Stomach smooth muscle (tissue), 2 donors: ENCODE measurements at regions not wholly inside any gene's neighbourhood (a gene's known extent, or its start where the extent isn't known, plus 50 kb on each side); places are given as distances from the start of the nearest gene placed in this dataset.
A peak's percentile ranks its signal among the peaks of the same experiment; 100 is the strongest.

ENCODE experiments used
- H3K27ac ChIP-seq: one replicate; pipeline ENCODE4 v1.7.0; 2013; ENCODE audit warnings: mild to moderate bottlenecking, low read length, inconsistent platforms
- H3K27me3 ChIP-seq, 2 donors: one replicate each; pipeline ENCODE4 v1.7.0; 2013; ENCODE audit warnings: low read length in 2 of 2; ENCODE audit not compliant: insufficient read depth in 2 of 2, control insufficient read depth in 1 of 2
- H3K36me3 ChIP-seq, 2 donors: one replicate each; pipeline ENCODE4 v1.7.0; 2013; ENCODE audit warnings: low read length in 2 of 2; ENCODE audit not compliant: control insufficient read depth in 2 of 2, insufficient read depth in 2 of 2
- H3K4me1 ChIP-seq: one replicate; pipeline ENCODE4 v1.7.0; 2013; ENCODE audit warnings: low read length; ENCODE audit not compliant: control insufficient read depth, insufficient read depth
- H3K4me3 ChIP-seq, 2 donors: one replicate each; pipeline ENCODE4 v1.7.0; 2013; ENCODE audit warnings: low read length in 2 of 2
- H3K9ac ChIP-seq, 2 donors: one replicate each; pipeline ENCODE4 v1.7.0; 2013; ENCODE audit warnings: low read length in 2 of 2, mild to moderate bottlenecking in 1 of 2
- H3K9me3 ChIP-seq, 2 donors: one replicate each; pipeline ENCODE4 v1.7.0; 2013; ENCODE audit warnings: low read length in 2 of 2; ENCODE audit not compliant: control insufficient read depth in 2 of 2
- donor health status: healthy.
- donor health status: Pancreatic carcinoma.

- Histone ChIP-seq H3K9ac (no peak overlapping the region), H3K4me1 (peaks cover 4% of the 10 kb centered on the region), H3K36me3 (no peaks in the 10 kb centered on the region), H3K27me3 (no peaks in the 10 kb centered on the region), H3K9me3 (no peaks in the 10 kb centered on the region), H3K27ac (no peak overlapping the region), H3K4me3 (no peak overlapping the region)
These were observed 512.3 kb upstream of the MPDZ start for GRCh38 chr9:13791816-13792215.

- Histone ChIP-seq H3K4me1 (peaks cover 4% of the 10 kb centered on the region), H3K9ac (no peak overlapping the region), H3K4me3 (no peak overlapping the region), H3K27ac (no peak overlapping the region), H3K27me3 (no peaks in the 10 kb centered on the region), H3K9me3 (no peaks in the 10 kb centered on the region), H3K36me3 (no peaks in the 10 kb centered on the region)
These were observed 510.6 kb upstream of the MPDZ start for GRCh38 chr9:13790055-13790454.

GRCh38 chr9:13787234-13787833 lies 507.8 kb upstream of the MPDZ start:
- Histone ChIP-seq H3K4me1 (peaks cover 4% of the 10 kb centered on the region), H3K9me3 (no peaks in the 10 kb centered on the region), H3K36me3 (no peaks in the 10 kb centered on the region), H3K27ac (peak overlapping the region; percentile 64), H3K4me3 (peak overlapping the region; percentile 10 to 67), H3K9ac (peak overlapping the region in 1 of 2 donors; percentile 55), H3K27me3 (no peaks in the 10 kb centered on the region)

GRCh38 chr9:13786711-13787110 lies 507.2 kb upstream of the MPDZ start:
- Histone ChIP-seq H3K9ac (no peak overlapping the region), H3K4me1 (peaks cover 4% of the 10 kb centered on the region), H3K9me3 (no peaks in the 10 kb centered on the region), H3K4me3 (no peak overlapping the region), H3K27ac (peak overlapping the region; percentile 64), H3K27me3 (no peaks in the 10 kb centered on the region), H3K36me3 (no peaks in the 10 kb centered on the region)

GRCh38 chr9:13786131-13786530 lies 506.6 kb upstream of the MPDZ start:
- no peak overlapping the region for H3K4me3 ChIP-seq
- H3K27ac ChIP-seq, result no peak overlapping the region

DNA sequence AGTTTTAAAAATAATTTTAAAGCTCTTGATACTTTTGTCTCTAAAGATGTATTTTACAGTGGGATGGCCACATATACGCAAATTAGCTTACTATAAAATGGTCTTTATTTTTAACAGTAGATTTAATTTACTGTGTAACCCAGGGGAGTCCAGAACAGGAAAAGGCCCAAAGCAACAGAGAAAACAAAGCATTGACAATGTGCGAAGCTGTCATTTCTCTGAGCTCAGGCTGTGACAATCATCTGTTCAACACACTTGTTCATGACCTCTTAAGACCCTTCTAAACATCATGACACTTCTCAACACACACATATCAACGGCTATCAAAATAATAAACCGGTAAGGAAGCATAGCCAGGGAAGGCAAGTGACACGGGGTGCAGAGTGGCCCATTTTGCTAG lies 499.6 kb upstream of the MPDZ start:
- no peaks in the 10 kb centered on the region for H3K27me3 ChIP-seq
- H3K4me1 ChIP-seq, result no peaks in the 10 kb centered on the region
- H3K9me3 ChIP-seq, result no peaks in the 10 kb centered on the region
- H3K36me3 ChIP-seq, result no peaks in the 10 kb centered on the region
- H3K27ac ChIP-seq, result no peak overlapping the region
- no peak overlapping the region for H3K4me3 ChIP-seq
- H3K9ac ChIP-seq, result no peak overlapping the region

More at GRCh38 chr9:13786131-13786530, 506.6 kb upstream of the MPDZ start:
- no peaks in the 10 kb centered on the region for H3K9me3 ChIP-seq
- no peak overlapping the region for H3K9ac ChIP-seq
- H3K27me3 ChIP-seq, result no peaks in the 10 kb centered on the region
- H3K4me1 ChIP-seq, result peaks cover 4% of the 10 kb centered on the region
- H3K36me3 ChIP-seq, result no peaks in the 10 kb centered on the region

DNA sequence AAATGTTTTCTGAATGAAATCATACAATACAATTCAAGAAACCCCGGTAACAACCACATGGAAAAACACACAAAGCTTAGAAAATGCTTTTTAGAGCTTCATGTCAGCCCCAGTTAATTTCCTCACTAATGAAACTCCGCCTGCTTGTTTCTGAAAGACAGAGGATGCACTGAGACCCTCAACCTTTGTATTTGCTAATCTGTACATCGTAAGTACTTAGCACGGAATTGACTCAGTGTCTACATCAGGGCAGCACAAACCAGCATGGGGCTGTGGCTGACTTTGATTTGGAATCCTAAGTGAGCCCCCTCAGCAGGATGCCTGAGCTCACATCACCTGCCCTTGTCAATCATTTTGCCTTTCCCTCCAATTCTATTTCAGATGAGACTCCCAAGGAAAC lies 499.1 kb upstream of the MPDZ start:
- H3K27me3 ChIP-seq, result no peaks in the 10 kb centered on the region
- H3K9me3 ChIP-seq, result no peaks in the 10 kb centered on the region
- H3K36me3 ChIP-seq, result no peaks in the 10 kb centered on the region
- no peak overlapping the region for H3K4me3 ChIP-seq
- H3K4me1 ChIP-seq, result no peaks in the 10 kb centered on the region
- H3K27ac ChIP-seq, result no peak overlapping the region
- no peak overlapping the region for H3K9ac ChIP-seq

GRCh38 chr9:13770956-13771355 lies 491.5 kb upstream of the MPDZ start:
- Histone ChIP-seq H3K27me3 (no peaks in the 10 kb centered on the region), H3K27ac (no peak overlapping the region), H3K9ac (no peak overlapping the region), H3K4me3 (no peak overlapping the region), H3K36me3 (no peaks in the 10 kb centered on the region), H3K9me3 (no peaks in the 10 kb centered on the region), H3K4me1 (no peaks in the 10 kb centered on the region)

GRCh38 chr9:13769641-13770040 lies 490.1 kb upstream of the MPDZ start:
- no peaks in the 10 kb centered on the region for H3K9me3 ChIP-seq
- no peaks in the 10 kb centered on the region for H3K36me3 ChIP-seq
- no peaks in the 10 kb centered on the region for H3K4me1 ChIP-seq
- no peak overlapping the region for H3K27ac ChIP-seq
- H3K4me3 ChIP-seq, result no peak overlapping the region
- no peak overlapping the region for H3K9ac ChIP-seq
- no peaks in the 10 kb centered on the region for H3K27me3 ChIP-seq

DNA sequence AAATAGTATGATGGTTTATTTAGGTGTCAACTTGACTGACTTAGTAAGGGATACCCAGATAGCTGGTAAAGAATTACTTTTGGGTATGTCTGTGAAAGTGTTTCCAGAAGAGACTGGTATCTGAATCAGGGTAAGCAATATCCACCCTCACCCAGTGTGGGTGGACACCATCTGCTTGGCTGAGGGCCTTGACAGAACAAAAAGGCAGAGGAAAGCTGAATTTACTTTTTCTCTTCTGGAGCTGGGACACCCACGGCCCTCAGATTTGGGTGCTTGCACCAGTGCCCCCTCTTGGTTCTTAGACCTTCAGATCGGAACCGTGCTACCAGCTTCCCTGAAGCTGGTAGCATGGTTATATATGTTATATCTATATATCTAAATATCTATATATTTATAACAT lies 489.5 kb upstream of the MPDZ start:
- H3K27me3 ChIP-seq, result no peaks in the 10 kb centered on the region
- H3K4me3 ChIP-seq, result no peak overlapping the region
- H3K4me1 ChIP-seq, result no peaks in the 10 kb centered on the region
- H3K27ac ChIP-seq, result no peak overlapping the region
- H3K36me3 ChIP-seq, result no peaks in the 10 kb centered on the region
- H3K9ac ChIP-seq, result no peak overlapping the region
- H3K9me3 ChIP-seq, result no peaks in the 10 kb centered on the region

DNA sequence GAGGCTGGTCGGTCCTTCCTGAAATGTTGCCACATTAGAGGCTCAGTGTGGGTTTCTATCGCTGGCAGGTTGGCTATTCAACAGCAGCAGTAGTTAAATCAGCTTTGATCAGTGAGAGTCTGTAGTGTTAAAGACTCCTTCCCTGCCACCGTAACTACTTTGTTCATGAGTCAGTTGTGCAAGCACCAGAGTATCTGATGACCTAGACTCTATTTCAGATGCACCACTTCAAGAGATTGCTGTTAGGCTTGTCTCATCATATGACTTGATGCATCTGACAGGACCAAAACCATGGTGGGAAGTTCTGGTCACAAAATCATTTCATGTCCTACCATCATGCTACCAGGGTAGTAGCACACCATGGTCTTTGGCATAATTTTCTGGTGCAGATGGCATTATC lies 482.7 kb upstream of the MPDZ start:
- H3K36me3 ChIP-seq, result no peaks in the 10 kb centered on the region
- no peak overlapping the region for H3K27ac ChIP-seq
- H3K27me3 ChIP-seq, result no peaks in the 10 kb centered on the region
- H3K9ac ChIP-seq, result no peak overlapping the region
- H3K4me3 ChIP-seq, result no peak overlapping the region
- no peaks in the 10 kb centered on the region for H3K9me3 ChIP-seq
- H3K4me1 ChIP-seq, result no peaks in the 10 kb centered on the region
